Neural progenitor cell (in vitro differentiated cells): ENCODE measurements at regions not wholly inside any gene's neighbourhood (a gene's known extent, or its start where the extent isn't known, plus 50 kb on each side); places are given as distances from the start of the nearest gene placed in this dataset.

Experiments used
- DNase-seq: peaks from one replicate; pipeline ENCODE4 v3.0.0-alpha.2; 2016; ENCODE audit warnings: low spot score
- H2AFZ ChIP-seq: fragments of 200-600 bp; sonication (generic); replicated peaks from 2 replicates; pipeline ENCODE4 v1.6.1; 2016; ENCODE audit warnings: antibody characterized with exemption
- H3F3A ChIP-seq: fragments of 200-600 bp; sonication (generic); 2 replicates; pipeline ENCODE4 v1.6.1; 2016; ENCODE audit warnings: antibody characterized with exemption, low read depth
- H3K27ac ChIP-seq: fragments of 200-600 bp; sonication (generic); 2 replicates; pipeline ENCODE4 v1.5.1; 2016; ENCODE audit warnings: mild to moderate bottlenecking
- H3K27me3 ChIP-seq: fragments of 200-600 bp; sonication (generic); 2 replicates; pipeline ENCODE4 v1.6.1; 2016; ENCODE audit warnings: mild to moderate bottlenecking, moderate library complexity
- H3K36me3 ChIP-seq: fragments of 200-600 bp; sonication (generic); 2 replicates; pipeline ENCODE4 v1.5.1; 2016
- H3K4me1 ChIP-seq: fragments of 200-600 bp; sonication (generic); 2 replicates; pipeline ENCODE4 v1.6.1; 2016; ENCODE audit warnings: mixed run types
- H3K4me2 ChIP-seq: fragments of 200-600 bp; sonication (generic); 2 replicates; pipeline ENCODE4 v1.6.1; 2016
- H3K4me3 ChIP-seq: fragments of 200-600 bp; sonication (generic); 2 replicates; pipeline ENCODE4 v1.5.1; 2016
- H3K79me2 ChIP-seq: fragments of 200-600 bp; sonication (generic); 2 replicates; pipeline ENCODE4 v1.6.1; 2016; ENCODE audit warnings: low read depth
- H3K9ac ChIP-seq: fragments of 200-600 bp; sonication (generic); 2 replicates; pipeline ENCODE4 v1.6.1; 2016
- H3K9me3 ChIP-seq: fragments of 200-600 bp; sonication (generic); 2 replicates; pipeline ENCODE4 v1.5.1; 2016; ENCODE audit warnings: low read depth
- H4K20me1 ChIP-seq: fragments of 200-600 bp; sonication (generic); 2 replicates; pipeline ENCODE4 v1.6.1; 2016; ENCODE audit warnings: low read depth
- H3K27ac Mint-ChIP-seq: 3 replicates; pipeline ENCODE4 v1.8.0; 2021; ENCODE audit warnings: mixed read lengths
- H3K27me3 Mint-ChIP-seq: 2 replicates; pipeline ENCODE4 v1.8.0; 2022; ENCODE audit warnings: low read depth, mild to moderate bottlenecking, inconsistent platforms, moderate library complexity, mixed read lengths; ENCODE audit not compliant: insufficient read depth
- H3K36me3 Mint-ChIP-seq: 3 replicates; pipeline ENCODE4 v1.8.0; 2021; ENCODE audit warnings: mixed read lengths
- H3K4me1 Mint-ChIP-seq: 3 replicates; pipeline ENCODE4 v1.8.0; 2021; ENCODE audit warnings: mixed read lengths
- H3K4me3 Mint-ChIP-seq: 3 replicates; pipeline ENCODE4 v1.8.0; 2021; ENCODE audit warnings: mild to moderate bottlenecking, moderate library complexity, mixed read lengths
- H3K9me3 Mint-ChIP-seq: 3 replicates; pipeline ENCODE4 v1.8.0; 2020; ENCODE audit warnings: mixed read lengths
- EZH2 ChIP-seq: fragments of 200-600 bp; sonication (generic); IDR thresholded peaks from 2 replicates; pipeline ENCODE4 v1.6.1; 2017; ENCODE audit warnings: antibody characterized with exemption, mild to moderate bottlenecking, moderate library complexity
- EZH2phosphoT487 ChIP-seq: fragments of 200-600 bp; sonication (generic); IDR thresholded peaks from 2 replicates; pipeline ENCODE4 v1.6.1; 2017; ENCODE audit warnings: antibody characterized with exemption
- TF ChIP-seq, protein P1 (sequence below): fragments of 200-600 bp; sonication (generic); IDR thresholded peaks from 2 replicates; pipeline ENCODE4 v1.5.1; 2017; ENCODE audit warnings: antibody characterized with exemption, mild to moderate bottlenecking

DNA sequence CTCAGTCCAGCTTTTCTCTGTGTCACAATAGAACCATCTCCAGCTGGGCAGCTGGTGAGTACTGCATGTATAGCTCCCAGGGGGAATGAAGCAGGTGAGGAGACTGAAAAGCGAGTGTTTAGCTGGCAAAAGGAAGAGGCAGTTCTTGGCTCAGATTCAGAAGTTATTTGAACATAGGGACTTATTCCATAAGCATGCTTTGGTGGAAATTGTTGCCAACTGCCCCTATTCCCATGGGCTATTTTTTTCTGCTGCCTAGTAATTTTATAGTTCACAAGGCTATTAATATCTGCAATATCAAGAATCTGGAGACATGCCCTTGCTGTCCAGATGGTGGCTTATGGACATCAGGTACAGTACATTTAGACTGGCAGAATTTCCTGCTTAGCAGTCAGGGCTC lies 1112.7 kb downstream of the LRFN5 start:
- no peaks in the 10 kb centered on the region for H3K36me3 Mint-ChIP-seq
- no peaks in the 10 kb centered on the region for H3K9me3 Mint-ChIP-seq
- H3K9ac ChIP-seq, result no peak overlapping the region
- no peaks in the 10 kb centered on the region for H3K4me1 ChIP-seq
- no peaks in the 10 kb centered on the region for H3F3A ChIP-seq
- H3K79me2 ChIP-seq, result no peaks in the 10 kb centered on the region
- no peaks in the 10 kb centered on the region for H4K20me1 ChIP-seq
- H3K4me3 ChIP-seq, result no peak overlapping the region
- peaks cover 4% of the 10 kb centered on the region for H3K4me1 Mint-ChIP-seq
- DNase-seq, result no peak
- no peaks in the 10 kb centered on the region for H3K36me3 ChIP-seq
- H3K27ac ChIP-seq, result no peak overlapping the region
- no peak overlapping the region for H3K4me2 ChIP-seq
- H3K9me3 ChIP-seq, result no peaks in the 10 kb centered on the region
- H3K27ac Mint-ChIP-seq, result no peak overlapping the region
- H3K27me3 Mint-ChIP-seq, result no peaks in the 10 kb centered on the region
- no peak overlapping the region for H2AFZ ChIP-seq
- no peaks in the 10 kb centered on the region for H3K27me3 ChIP-seq
- no peak overlapping the region for H3K4me3 Mint-ChIP-seq
- TF ChIP-seq EZH2phosphoT487 (no peak), EZH2 (no peak)
- TF ChIP-seq, protein P1, sequence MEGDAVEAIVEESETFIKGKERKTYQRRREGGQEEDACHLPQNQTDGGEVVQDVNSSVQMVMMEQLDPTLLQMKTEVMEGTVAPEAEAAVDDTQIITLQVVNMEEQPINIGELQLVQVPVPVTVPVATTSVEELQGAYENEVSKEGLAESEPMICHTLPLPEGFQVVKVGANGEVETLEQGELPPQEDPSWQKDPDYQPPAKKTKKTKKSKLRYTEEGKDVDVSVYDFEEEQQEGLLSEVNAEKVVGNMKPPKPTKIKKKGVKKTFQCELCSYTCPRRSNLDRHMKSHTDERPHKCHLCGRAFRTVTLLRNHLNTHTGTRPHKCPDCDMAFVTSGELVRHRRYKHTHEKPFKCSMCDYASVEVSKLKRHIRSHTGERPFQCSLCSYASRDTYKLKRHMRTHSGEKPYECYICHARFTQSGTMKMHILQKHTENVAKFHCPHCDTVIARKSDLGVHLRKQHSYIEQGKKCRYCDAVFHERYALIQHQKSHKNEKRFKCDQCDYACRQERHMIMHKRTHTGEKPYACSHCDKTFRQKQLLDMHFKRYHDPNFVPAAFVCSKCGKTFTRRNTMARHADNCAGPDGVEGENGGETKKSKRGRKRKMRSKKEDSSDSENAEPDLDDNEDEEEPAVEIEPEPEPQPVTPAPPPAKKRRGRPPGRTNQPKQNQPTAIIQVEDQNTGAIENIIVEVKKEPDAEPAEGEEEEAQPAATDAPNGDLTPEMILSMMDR, result no peak

DNA sequence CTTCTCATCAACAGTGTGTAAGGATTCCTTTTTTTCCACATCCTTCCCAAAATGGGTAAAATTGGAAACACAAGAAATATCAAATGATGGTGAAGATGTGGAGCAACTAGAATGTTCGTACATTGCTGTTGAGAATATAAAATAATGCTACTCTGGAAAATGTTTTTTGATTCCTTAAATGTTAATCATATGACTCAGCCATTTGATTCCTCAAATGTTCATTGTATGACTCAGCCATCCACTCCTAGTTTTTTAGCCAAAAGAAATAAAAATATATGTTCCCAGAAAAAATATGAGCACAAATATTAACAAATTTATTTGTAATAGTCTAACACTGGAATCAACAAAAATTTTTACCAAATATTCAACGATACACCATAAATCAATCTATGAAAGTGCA lies 1108.6 kb downstream of the LRFN5 start:
- no peak overlapping the region for H3K27ac ChIP-seq
- no peak overlapping the region for H3K4me3 Mint-ChIP-seq
- no peaks in the 10 kb centered on the region for H3F3A ChIP-seq
- H3K9me3 Mint-ChIP-seq, result peaks cover 2% of the 10 kb centered on the region
- H3K9ac ChIP-seq, result no peak overlapping the region
- no peak overlapping the region for H2AFZ ChIP-seq
- no peaks in the 10 kb centered on the region for H3K9me3 ChIP-seq
- no peaks in the 10 kb centered on the region for H3K36me3 Mint-ChIP-seq
- no peaks in the 10 kb centered on the region for H3K27me3 ChIP-seq
- H3K27me3 Mint-ChIP-seq, result no peaks in the 10 kb centered on the region
- no peak overlapping the region for H3K4me2 ChIP-seq
- no peaks in the 10 kb centered on the region for H3K79me2 ChIP-seq
- no peaks in the 10 kb centered on the region for H3K4me1 ChIP-seq
- no peak for DNase-seq
- H3K36me3 ChIP-seq, result no peaks in the 10 kb centered on the region
- TF ChIP-seq EZH2 (no peak), EZH2phosphoT487 (no peak)
- TF ChIP-seq, protein P1, result no peak
- no peak overlapping the region for H3K4me3 ChIP-seq
- H4K20me1 ChIP-seq, result no peaks in the 10 kb centered on the region
- peaks cover 4% of the 10 kb centered on the region for H3K4me1 Mint-ChIP-seq
- H3K27ac Mint-ChIP-seq, result no peak overlapping the region

DNA sequence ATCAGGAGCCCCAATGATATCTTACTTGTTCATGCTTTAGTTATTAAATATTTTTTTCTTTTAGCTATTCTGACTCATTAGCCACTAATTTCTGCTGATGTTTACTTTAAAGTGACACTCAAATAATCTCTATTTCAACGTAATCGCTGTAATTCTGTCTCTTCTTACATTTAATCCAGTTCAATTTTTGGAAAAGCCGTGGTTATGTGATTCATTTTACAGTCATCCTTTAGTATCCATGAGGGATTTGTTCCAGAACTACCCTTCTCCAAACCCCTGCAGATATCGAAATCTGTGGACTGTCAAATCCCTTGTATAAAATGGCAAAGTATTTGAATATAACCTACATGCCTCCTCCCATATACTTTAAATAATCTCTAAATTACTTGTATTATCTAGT lies 1103.4 kb downstream of the LRFN5 start:
- H3K9me3 Mint-ChIP-seq, result peaks cover 2% of the 10 kb centered on the region
- DNase-seq, result no peak
- H3K36me3 Mint-ChIP-seq, result no peaks in the 10 kb centered on the region
- no peak overlapping the region for H3K4me2 ChIP-seq
- H3K4me1 Mint-ChIP-seq, result no peaks in the 10 kb centered on the region
- H3K79me2 ChIP-seq, result no peaks in the 10 kb centered on the region
- H3K36me3 ChIP-seq, result no peaks in the 10 kb centered on the region
- no peak overlapping the region for H3K4me3 ChIP-seq
- no peak overlapping the region for H3K27ac Mint-ChIP-seq
- no peaks in the 10 kb centered on the region for H3F3A ChIP-seq
- no peaks in the 10 kb centered on the region for H3K27me3 Mint-ChIP-seq
- no peaks in the 10 kb centered on the region for H3K27me3 ChIP-seq
- H3K9ac ChIP-seq, result no peak overlapping the region
- H3K9me3 ChIP-seq, result no peaks in the 10 kb centered on the region
- H4K20me1 ChIP-seq, result no peaks in the 10 kb centered on the region
- H3K4me1 ChIP-seq, result no peaks in the 10 kb centered on the region
- H3K4me3 Mint-ChIP-seq, result no peak overlapping the region
- H3K27ac ChIP-seq, result no peak overlapping the region
- no peak overlapping the region for H2AFZ ChIP-seq
- TF ChIP-seq, protein P1, result no peak
- TF ChIP-seq EZH2, result no peak
- TF ChIP-seq EZH2phosphoT487, result no peak

DNA sequence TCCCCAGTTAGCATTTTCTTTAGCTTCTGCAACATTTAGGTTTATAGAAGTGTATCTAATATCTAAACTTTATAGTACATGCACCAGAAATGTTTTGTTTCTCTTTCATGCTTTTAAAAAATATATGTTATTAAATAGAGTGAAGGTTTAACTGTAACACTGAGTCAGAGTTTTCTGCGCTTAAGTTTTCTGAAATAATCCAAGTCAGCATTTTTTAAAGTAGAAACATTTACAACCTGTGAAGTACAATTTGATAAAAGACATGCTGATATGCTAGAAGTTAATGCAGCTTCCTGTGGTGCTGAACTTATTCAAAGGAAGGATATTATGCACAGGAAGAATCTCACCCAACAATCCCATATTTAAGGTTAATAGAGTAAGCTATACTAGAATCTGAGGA lies 1096.8 kb downstream of the LRFN5 start:
- no peak overlapping the region for H3K27ac Mint-ChIP-seq
- H2AFZ ChIP-seq, result no peak overlapping the region
- no peaks in the 10 kb centered on the region for H3K27me3 ChIP-seq
- no peak overlapping the region for H3K9ac ChIP-seq
- H3K4me1 Mint-ChIP-seq, result no peaks in the 10 kb centered on the region
- no peaks in the 10 kb centered on the region for H3K9me3 ChIP-seq
- no peak for DNase-seq
- no peaks in the 10 kb centered on the region for H3K4me1 ChIP-seq
- H3K4me3 Mint-ChIP-seq, result no peak overlapping the region
- H3K4me2 ChIP-seq, result no peak overlapping the region
- H3K9me3 Mint-ChIP-seq, result no peaks in the 10 kb centered on the region
- H3F3A ChIP-seq, result no peaks in the 10 kb centered on the region
- peaks cover 2% of the 10 kb centered on the region for H3K27me3 Mint-ChIP-seq
- H4K20me1 ChIP-seq, result no peaks in the 10 kb centered on the region
- no peak for TF ChIP-seq EZH2phosphoT487
- no peak for TF ChIP-seq EZH2
- TF ChIP-seq, protein P1, result no peak
- H3K27ac ChIP-seq, result no peak overlapping the region
- no peak overlapping the region for H3K4me3 ChIP-seq
- no peaks in the 10 kb centered on the region for H3K79me2 ChIP-seq
- H3K36me3 ChIP-seq, result no peaks in the 10 kb centered on the region
- no peaks in the 10 kb centered on the region for H3K36me3 Mint-ChIP-seq
